Psoas muscle (tissue), 7 donors: ENCODE measurements at regions not wholly inside any gene's neighbourhood (a gene's known extent, or its start where the extent isn't known, plus 50 kb on each side); places are given as distances from the start of the nearest gene placed in this dataset.

Experiments
- ATAC-seq, 4 donors: fragments of 200-7000 bp; cut with Tn5 transposase; one replicate each; pipeline ENCODE4 v1.9.1; 2020; ENCODE audit warnings: moderate library complexity in 3 of 4, mild to moderate bottlenecking in 2 of 4
- DNase-seq, 2 donors: peaks; one replicate each; pipeline ENCODE4 v3.0.0-alpha.2; 2020
- H3K27ac ChIP-seq: fragments of 200-600 bp; one replicate; pipeline ENCODE4 v1.8.0; 2022
- H3K27me3 ChIP-seq, 3 donors: fragments of 200-600 bp in 1 of 3; one replicate each; pipeline versions ENCODE4 v1.6.1 to v1.8.0; 2013 to 2022; ENCODE audit warnings: low read length in 2 of 3, mild to moderate bottlenecking in 2 of 3, moderate library complexity in 1 of 3; ENCODE audit not compliant: insufficient read depth in 3 of 3
- H3K36me3 ChIP-seq, 2 donors: fragments of 200-600 bp in 1 of 2; one replicate each; pipeline versions ENCODE4 v1.6.1 to v1.8.0; 2013 to 2022; ENCODE audit warnings: low read depth in 1 of 2, mild to moderate bottlenecking in 1 of 2, moderate library complexity in 1 of 2; ENCODE audit not compliant: insufficient read depth in 1 of 2
- H3K4me1 ChIP-seq: fragments of 200-600 bp; one replicate; pipeline ENCODE4 v1.8.0; 2022
- H3K4me3 ChIP-seq: fragments of 200-600 bp; one replicate; pipeline ENCODE4 v1.8.0; 2022; ENCODE audit warnings: mild to moderate bottlenecking
- H3K9me3 ChIP-seq: fragments of 200-600 bp; one replicate; pipeline ENCODE4 v1.8.0; 2022
- WGBS, 3 donors: extraction: QIAGEN DNeasy Blood & Tissue Kit; methylation state at CpG; one replicate each; pipeline versions ENCODE4 v1.1.6 to v1.1.7; 2013; 5-methylcytosine and 5-hydroxymethylcytosine counted together
- intact Hi-C, 2 donors: fragments of 100-400 bp; cut with DNase I; formaldehyde crosslinking; loops; one replicate each; pipeline versions ENCODE4 v1.11.0 to v1.14.2; 2022
- TF ChIP-seq, protein P1 (sequence below): fragments of 200-600 bp; IDR thresholded peaks from one replicate; pipeline ENCODE4 v1.8.0; 2022; ENCODE audit warnings: antibody characterized with exemption
- donor health status: healthy with polysubstance abuse.
- donor health status: DM: no; HTN: no; CAD: no; lungs with moderate emphysema.
- donor health status: Bipolar disorder and iron deficiency.
- donor health status: healthy.
- donor health status: DM: yes; HTN: yes; CAD: no.
- donor health status: DM: no; HTN: no; CAD: no.
- donor health status: DM: yes; HTN: yes; CAD: no.

DNA sequence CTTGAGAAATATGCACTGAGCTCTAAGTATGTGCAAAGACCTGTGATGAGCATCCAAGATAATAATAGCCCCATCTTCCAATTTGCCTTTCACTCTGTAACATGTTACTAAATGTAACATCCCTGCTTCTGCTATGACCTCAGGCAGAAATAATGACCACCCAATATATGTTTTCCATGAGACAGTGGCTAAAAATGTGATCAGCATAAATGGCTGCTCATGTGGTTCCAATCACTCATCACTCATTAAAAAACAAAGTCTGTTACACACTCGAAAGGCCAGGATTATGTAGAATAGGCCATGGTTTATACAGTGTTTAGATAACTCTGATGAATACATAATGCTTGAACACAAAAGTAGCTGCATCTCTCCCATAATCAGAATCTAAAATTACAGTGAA lies 71.4 kb upstream of the MOCS2 start:
- DNase-seq (no peak), ATAC-seq (no peak)
- TF ChIP-seq, protein P1, sequence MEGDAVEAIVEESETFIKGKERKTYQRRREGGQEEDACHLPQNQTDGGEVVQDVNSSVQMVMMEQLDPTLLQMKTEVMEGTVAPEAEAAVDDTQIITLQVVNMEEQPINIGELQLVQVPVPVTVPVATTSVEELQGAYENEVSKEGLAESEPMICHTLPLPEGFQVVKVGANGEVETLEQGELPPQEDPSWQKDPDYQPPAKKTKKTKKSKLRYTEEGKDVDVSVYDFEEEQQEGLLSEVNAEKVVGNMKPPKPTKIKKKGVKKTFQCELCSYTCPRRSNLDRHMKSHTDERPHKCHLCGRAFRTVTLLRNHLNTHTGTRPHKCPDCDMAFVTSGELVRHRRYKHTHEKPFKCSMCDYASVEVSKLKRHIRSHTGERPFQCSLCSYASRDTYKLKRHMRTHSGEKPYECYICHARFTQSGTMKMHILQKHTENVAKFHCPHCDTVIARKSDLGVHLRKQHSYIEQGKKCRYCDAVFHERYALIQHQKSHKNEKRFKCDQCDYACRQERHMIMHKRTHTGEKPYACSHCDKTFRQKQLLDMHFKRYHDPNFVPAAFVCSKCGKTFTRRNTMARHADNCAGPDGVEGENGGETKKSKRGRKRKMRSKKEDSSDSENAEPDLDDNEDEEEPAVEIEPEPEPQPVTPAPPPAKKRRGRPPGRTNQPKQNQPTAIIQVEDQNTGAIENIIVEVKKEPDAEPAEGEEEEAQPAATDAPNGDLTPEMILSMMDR = no peak
- H3K9me3 ChIP-seq = no peaks in the 10 kb centered on the region
- intact Hi-C loops = no loop called here
- no peak overlapping the region for H3K4me3 ChIP-seq
- H3K4me1 ChIP-seq = no peaks in the 10 kb centered on the region
- no peak overlapping the region for H3K27ac ChIP-seq
- H3K27me3 ChIP-seq = peaks cover 0 to 2% (median 0%) of the 10 kb centered on the region in 3 donors
- no peaks in the 10 kb centered on the region for H3K36me3 ChIP-seq
- 77 to 85% (median 82%) methylated on average over 1 of the region's 1 CpG for WGBS, 3 donors

DNA sequence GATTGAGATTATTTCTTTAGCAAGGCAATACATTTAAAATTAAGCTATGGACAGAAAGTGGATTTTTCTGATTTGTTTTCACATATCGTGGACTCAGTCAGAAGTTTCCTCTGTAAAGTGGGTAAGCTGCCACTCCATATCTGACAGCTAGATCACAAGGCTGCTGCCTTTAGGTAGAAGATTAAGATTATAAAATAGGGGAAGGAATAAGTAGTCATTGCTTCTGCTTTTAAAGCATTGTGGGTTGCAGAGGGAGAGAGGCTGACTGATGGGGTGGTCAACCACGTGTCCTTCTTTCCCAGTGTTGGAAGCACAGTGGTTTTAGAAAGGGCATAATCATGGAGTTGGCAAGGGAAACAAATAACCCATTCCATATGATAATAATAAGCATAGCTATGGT lies 74.3 kb upstream of the MOCS2 start:
- intact Hi-C loops = loop anchor here in 1 of 2 donors (2.0 kb wide), 1 partner anchor 957 kb away; no protein-coding TSS in a partner anchor
- no peak for DNase-seq
- Histone ChIP-seq H3K4me3 (no peak overlapping the region), H3K27me3 (no peaks in the 10 kb centered on the region), H3K4me1 (no peaks in the 10 kb centered on the region), H3K36me3 (no peaks in the 10 kb centered on the region), H3K9me3 (no peaks in the 10 kb centered on the region), H3K27ac (no peak overlapping the region)
- TF ChIP-seq, protein P1 = no peak
- WGBS, 3 donors = 88 to 91% (median 89%) methylated on average over 2 of the region's 2 CpGs
- ATAC-seq = no peak

DNA sequence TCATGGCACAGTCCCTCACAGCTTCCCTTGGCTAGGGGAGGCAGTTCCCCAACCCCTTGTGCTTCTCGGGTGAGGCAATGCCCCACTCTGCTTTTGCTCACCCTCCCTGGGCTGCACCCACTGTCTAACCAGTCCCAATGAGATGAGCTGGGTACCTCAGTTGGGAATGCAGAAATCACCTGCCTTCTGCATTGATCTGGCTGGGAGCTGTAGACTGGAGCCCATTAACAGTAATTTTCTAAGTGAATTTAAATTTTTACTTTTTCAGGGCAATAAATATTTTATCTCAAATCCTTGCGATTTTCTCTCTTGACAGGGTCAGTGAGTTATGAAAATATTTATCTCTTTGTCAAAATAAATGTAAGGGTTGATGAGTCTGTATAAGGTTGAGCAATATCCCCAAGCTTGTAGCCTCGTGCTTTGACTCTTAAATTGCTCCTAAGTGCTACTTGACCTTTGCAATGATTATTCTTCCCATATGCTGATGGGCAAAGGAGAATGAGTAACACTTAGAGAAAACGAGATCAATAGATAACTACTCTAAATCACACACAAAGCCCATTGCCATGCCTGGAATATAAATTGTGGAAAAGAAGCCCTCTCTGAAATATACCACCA lies 82.1 kb upstream of the MOCS2 start:
- 74 to 81% (median 81%) methylated on average over 4 of the region's 4 CpGs for whole genome bisulfite sequencing, 3 donors
- H3K9me3 ChIP-seq = no peaks in the 10 kb centered on the region
- no peaks in the 10 kb centered on the region for H3K27me3 ChIP-seq
- TF ChIP-seq, protein P1 = no peak
- DNase-seq (no peak), ATAC-seq (no peak)
- H3K36me3 ChIP-seq = no peaks in the 10 kb centered on the region
- no peaks in the 10 kb centered on the region for H3K4me1 ChIP-seq
- intact Hi-C loops = no loop called here
- no peak overlapping the region for H3K27ac ChIP-seq
- no peak overlapping the region for H3K4me3 ChIP-seq

DNA sequence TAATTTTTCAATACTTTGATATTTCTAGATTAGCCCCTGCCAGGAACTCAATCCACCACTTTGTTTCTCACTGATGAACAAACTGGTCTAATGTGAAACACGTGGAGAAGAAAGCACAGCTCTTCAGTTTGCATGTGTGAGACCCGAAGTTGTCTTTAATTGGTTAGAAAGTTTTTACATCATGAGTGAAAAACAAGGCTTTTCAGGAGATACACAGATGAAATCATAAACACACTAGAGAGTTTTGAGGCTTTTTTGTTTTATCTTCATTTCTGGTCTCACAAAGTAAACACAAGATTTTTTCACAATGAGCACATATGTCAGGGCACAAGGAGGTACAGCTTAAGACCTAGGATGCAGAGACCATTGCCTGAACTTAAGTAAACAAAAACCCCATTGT lies 84.5 kb upstream of the MOCS2 start:
- Histone ChIP-seq H3K4me1 (no peaks in the 10 kb centered on the region), H3K27ac (no peak overlapping the region), H3K27me3 (no peaks in the 10 kb centered on the region), H3K9me3 (no peaks in the 10 kb centered on the region), H3K4me3 (no peak overlapping the region), H3K36me3 (no peaks in the 10 kb centered on the region)
- ATAC-seq (no peak), DNase-seq (no peak)
- 50 to 60% (median 58%) methylated on average over 2 of the region's 2 CpGs for WGBS, 3 donors
- intact Hi-C loops = no loop called here
- TF ChIP-seq, protein P1 = no peak

DNA sequence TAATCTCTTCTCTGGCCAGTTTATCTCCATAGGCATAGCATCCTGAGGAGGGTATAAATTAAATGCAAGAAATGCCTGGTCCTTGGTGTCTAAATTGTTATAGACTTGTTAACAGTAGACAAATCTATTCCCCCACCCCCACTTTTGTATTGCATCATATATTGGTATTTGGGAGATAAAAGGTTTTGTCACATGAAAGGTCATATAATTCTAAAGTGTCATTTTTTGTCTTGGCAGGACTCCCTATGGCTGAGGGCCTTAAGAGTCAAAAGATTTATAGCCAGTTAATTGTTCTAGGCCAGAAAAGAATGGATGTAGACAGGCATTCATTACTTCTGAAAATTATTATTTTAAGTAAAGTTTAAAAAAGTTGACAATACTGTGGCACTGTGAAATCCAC lies 90.3 kb upstream of the MOCS2 start:
- ATAC-seq (no peak), DNase-seq (no peak)
- H3K4me3 ChIP-seq = no peak overlapping the region
- no peaks in the 10 kb centered on the region for H3K4me1 ChIP-seq
- H3K27ac ChIP-seq = no peak overlapping the region
- no peaks in the 10 kb centered on the region for H3K36me3 ChIP-seq
- intact Hi-C loops = no loop called here
- TF ChIP-seq, protein P1 = no peak
- H3K27me3 ChIP-seq = no peaks in the 10 kb centered on the region
- H3K9me3 ChIP-seq = no peaks in the 10 kb centered on the region
